Uterus (tissue), 2 donors: ENCODE measurements at regions not wholly inside any gene's neighbourhood (a gene's known extent, or its start where the extent isn't known, plus 50 kb on each side); places are given as distances from the start of the nearest gene placed in this dataset.

Source experiments
- POLR2A ChIP-seq, 2 donors: fragments of 450-650 bp; IDR thresholded peaks; one replicate each; pipeline ENCODE4 v1.6.1; 2016; ENCODE audit warnings: antibody characterized with exemption in 2 of 2, mild to moderate bottlenecking in 1 of 2, moderate library complexity in 1 of 2
- TF ChIP-seq, protein P1 (sequence below), 4 experiments: fragments of 200-600 bp in 2 of 4; fragments of 450-650 bp in 2 of 4; sonication (generic) in 2 of 4; IDR thresholded peaks; one replicate each; pipeline ENCODE4 v1.5.1; 2016 to 2019; ENCODE audit warnings: antibody characterized with exemption in 4 of 4, mild to moderate bottlenecking in 2 of 4, moderate library complexity in 1 of 4

DNA sequence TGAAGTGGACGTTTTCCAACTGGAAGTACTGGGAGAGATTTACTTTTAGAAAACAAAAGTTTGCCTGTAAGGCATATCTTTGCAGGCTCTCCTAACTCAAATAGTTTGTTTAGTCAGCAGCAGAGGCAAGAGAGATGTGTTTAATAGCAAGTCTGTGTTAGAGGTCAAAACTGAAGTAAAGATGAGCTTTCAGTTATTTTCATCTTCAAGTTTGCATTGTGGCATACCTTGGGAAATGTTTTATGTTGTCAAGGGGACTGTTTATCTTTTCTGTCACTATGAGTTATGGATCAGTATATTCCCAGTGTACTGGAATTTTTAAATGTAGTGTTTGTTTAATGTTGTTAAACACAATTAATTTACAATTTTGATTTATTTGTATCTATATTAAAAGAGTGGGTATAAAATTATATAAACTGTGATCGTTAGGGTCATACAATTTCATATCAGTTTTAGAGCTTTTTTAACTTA lies 169.7 kb upstream of the PPP1R3A start:
- TF ChIP-seq, protein P1, sequence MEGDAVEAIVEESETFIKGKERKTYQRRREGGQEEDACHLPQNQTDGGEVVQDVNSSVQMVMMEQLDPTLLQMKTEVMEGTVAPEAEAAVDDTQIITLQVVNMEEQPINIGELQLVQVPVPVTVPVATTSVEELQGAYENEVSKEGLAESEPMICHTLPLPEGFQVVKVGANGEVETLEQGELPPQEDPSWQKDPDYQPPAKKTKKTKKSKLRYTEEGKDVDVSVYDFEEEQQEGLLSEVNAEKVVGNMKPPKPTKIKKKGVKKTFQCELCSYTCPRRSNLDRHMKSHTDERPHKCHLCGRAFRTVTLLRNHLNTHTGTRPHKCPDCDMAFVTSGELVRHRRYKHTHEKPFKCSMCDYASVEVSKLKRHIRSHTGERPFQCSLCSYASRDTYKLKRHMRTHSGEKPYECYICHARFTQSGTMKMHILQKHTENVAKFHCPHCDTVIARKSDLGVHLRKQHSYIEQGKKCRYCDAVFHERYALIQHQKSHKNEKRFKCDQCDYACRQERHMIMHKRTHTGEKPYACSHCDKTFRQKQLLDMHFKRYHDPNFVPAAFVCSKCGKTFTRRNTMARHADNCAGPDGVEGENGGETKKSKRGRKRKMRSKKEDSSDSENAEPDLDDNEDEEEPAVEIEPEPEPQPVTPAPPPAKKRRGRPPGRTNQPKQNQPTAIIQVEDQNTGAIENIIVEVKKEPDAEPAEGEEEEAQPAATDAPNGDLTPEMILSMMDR (IDR thresholded peaks at IDR 0.05), result no peak
- no peak for TF ChIP-seq POLR2A (IDR thresholded peaks at IDR 0.05)
